ENCODE measurements at regions not wholly inside any gene's neighbourhood (a gene's known extent, or its start where the extent isn't known, plus 50 kb on each side); places are given as distances from the start of the nearest gene placed in this dataset.

GRCh38 chr6:74956559-74957428 is 249.1 kb downstream of the COL12A1 start:
- DNase-seq (ENCODE audit: low read depth in 2 of 2), result peak in 1 of 2 donors; percentile 72

DNA sequence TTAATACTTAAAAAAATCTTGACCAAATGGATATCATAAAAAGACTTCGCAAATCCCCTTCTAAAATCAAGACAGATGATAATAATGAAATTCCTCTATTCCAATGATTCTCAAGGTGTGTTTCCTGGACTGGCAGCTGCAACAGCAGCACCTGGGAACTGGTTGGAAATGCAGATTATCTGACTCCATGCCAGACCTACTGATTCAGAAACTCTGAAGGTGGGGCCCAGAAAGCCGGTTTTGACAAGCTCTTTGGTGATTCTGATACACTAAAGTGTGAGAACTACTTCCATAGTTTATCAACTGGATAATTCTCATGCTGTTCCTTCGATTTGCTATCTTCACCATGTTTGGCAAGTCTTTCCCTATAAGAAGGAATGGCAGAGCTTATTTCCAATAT is 252.1 kb downstream of the COL12A1 start:
- DNase-seq (ENCODE audit: low read depth in 2 of 2), result no peak

DNA sequence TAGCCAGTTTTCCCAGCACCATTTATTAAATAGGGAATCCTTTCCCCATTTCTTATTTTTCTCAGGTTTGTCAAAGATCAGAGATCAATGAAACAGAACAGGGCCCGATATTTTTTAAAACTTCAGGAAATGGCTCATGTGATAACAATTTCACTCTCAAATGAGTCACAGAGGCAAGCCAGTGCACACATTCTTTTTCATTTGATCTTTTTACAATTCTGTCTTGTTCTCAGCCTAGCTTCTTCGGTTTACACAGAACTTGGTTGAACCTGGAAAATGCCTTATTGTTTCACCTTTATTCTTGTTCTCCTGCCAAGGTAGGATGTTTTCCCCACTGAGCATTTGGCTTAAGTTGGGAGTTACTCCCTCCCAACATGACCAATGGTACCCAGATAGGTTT is 258.9 kb downstream of the COL12A1 start:
- DNase-seq (ENCODE audit: low read depth in 2 of 2), result peak; percentile 6 to 39

GRCh38 chr6:74942130-74942529 is 263.7 kb downstream of the COL12A1 start:
- no peak for DNase-seq (ENCODE audit: low read depth in 2 of 2)

GRCh38 chr6:74941424-74941823 is 264.4 kb downstream of the COL12A1 start:
- no peak for DNase-seq (ENCODE audit: low read depth in 2 of 2)

DNA sequence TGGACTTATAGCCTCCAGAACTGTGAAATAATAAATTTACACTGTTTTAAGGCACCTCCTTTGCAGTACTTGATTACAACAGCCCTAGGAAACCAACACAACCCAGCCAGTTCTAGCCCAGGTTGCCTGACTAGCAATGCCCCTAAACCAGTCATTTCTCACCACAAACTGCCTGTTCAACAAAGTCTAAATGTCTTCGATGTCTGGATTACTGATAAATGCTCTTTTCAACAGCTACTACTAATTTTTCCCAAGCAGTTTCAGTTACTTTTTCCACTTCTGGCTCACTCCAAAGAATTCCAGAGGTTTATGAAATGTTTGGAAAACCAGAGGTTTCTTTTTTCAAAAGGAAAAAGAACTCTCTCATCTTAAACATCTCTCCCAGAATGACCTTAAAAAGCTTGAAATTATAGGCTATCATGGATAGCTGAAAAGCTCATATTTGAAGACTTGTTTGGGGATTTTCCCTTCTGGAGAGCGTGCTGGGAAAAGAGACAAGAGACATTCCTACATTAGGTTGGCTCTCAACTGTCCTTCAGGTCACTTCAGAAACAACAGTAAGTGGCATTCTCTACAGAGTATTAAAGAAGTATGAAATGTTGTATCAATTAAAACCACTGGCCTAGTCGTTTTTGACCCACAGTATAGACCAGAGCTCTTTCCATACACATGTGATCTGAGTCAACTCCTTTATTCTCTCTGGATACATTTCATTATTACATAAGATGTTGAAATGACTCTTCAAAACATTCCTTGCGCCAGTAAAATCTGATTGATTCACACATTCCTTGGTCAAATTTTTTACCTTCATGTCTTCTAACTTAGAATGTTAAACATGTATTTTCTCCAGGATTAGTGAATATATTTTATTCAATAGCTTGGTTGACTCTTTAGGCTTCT is 265.9 kb downstream of the COL12A1 start:
- no peak for DNase-seq (ENCODE audit: low read depth in 2 of 2)

GRCh38 chr6:74939151-74939708 is 266.6 kb downstream of the COL12A1 start:
- peak; percentile 28 to 32 for DNase-seq (ENCODE audit: low read depth in 2 of 2)

DNA sequence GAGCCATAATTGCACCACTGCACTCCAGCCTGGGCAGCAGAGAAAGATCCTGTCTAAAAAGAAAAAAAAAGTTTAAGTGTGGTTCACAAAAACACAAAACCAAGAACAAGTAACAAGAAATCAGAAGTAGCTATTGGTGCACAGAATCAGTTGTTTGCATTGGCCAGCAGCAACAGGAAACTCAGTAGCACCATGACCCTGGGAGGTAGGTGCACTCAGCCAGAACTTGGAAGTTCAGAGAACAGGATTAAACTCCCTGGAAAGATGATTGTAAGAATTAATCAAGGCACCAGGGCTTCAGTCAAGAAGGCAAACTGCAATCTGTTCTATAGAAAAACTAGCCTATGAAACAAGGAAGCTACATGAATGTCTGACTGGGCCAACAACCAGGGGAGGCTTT is 267.9 kb downstream of the COL12A1 start:
- DNase-seq (ENCODE audit: low read depth in 2 of 2), result peak in 1 of 2 donors; percentile 4

DNA sequence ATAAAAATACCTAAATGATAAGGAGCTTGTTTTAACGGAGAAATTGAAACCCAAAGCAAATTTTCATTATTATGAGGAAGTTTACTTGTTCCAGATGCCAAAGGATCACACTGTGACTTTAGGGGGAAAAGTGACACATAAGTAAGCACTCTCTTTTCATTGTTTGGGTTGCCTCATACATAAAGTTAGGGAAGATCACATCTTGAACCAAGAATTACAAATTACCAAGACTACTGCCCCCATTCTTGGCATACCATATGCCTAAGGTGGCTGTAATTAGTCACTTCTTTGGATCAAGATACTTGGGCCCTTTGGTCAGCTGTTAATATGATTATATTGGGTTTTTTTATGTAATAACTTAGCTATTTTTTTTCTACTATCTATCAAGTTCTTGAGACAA is 269.0 kb downstream of the COL12A1 start:
- no peak for DNase-seq (ENCODE audit: low read depth in 2 of 2)

- DNase-seq (ENCODE audit: low read depth in 2 of 2), result no peak
These were observed 273.5 kb downstream of the COL12A1 start for GRCh38 chr6:74932232-74932888.

DNA sequence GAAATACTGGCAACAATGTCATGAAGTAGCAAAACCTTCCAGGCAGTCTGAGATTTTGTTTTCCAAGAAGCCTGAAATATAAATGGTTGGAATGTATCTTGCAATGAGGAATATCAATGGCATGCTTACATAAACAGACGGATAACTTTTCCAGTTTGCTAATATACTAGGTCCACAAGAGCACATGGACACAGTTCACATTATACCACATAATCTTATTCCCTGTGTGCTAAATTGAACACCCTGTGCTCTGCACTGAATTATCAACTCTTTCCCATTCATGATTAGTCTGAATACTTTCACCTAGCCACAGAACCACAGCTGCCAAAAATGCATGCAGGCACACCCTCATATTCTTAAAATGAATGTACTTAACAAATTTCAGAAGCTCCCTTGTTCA is 274.3 kb downstream of the COL12A1 start:
- DNase-seq (ENCODE audit: low read depth in 2 of 2), result no peak

DNA sequence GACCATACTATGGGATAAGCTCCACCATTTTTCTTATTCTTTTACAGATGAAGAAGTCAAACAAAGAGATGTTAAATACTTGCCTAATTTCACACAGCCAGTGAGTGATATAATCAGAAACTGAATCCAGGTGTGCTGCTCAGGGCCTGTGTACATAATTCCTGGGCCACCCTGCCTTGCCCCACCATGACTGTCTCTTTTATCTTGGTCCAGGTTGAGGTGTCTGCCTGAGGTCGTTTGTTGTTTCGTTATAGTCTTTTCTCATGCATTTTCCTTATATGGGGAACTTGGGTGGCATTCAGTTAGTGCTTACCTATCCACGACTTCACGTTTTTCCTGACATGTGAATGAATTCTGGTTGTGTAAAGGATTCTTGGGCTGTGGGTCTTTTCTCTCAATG is 277.6 kb downstream of the COL12A1 start:
- DNase-seq (ENCODE audit: low read depth in 2 of 2), result no peak

DNA sequence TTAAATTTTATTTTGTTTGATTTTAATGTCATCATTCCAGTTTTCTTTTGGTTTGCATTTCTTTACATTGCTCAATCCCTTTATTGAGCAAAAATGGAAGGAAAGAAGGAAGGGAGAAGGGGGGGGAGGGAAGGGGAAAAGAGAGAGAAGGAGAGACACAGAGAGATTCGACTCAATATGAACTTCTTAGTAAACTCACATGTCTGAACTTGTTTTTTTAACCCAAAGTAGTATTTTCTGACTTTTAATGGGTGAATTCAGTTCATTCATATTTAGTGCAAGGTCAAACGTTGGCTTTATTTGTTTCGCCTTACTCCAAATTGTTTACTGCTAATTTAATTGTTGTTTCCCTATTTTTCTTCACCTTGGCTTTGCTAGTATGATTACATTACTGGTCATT is 278.6 kb downstream of the COL12A1 start:
- no peak for DNase-seq (ENCODE audit: low read depth in 2 of 2)

DNA sequence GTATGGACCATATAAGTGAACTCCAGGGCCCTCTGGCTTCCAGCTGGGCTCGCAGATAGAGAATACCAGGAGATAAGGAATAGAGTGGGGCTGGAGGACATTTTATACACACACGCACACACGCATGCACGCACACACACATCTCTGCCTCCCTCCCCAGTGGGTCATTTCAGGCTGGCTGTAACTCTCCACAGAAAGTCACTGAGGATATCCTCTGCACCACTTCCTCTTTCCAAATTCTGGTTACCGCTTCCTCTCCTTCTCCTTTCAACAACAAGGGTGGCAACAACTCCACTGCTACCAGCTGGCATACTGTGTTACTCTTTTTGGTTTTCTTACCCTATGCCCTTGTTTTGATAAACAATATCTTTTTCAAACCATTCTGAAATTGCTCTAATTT is 280.2 kb downstream of the COL12A1 start:
- no peak for DNase-seq (ENCODE audit: low read depth in 2 of 2)

GRCh38 chr6:74914888-74915287 is 291.0 kb downstream of the COL12A1 start:
- no peak for DNase-seq (ENCODE audit: low read depth in 2 of 2)

- DNase-seq (ENCODE audit: low read depth in 2 of 2), result no peak
These were observed 293.6 kb downstream of the COL12A1 start for GRCh38 chr6:74912234-74912633.

DNA sequence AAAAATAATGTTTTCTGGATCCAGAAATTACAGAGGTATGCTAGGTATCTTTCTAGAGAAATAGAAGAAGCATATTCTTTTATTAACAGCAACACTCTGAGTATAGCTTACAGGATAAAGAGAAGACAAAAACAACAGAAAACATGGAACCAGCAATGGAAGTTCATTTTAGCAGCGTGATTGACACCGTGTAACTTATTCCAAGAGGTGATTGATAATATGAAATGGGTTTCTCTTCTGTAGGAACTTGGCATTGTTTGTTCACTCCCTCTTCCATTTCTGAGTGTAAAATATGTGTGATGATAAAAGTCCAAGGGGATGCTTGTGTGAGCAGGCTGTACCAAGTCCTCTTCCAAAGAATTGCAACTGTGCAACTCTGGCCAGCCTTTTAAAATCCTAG is 303.0 kb downstream of the COL12A1 start:
- no peak for DNase-seq (ENCODE audit: low read depth in 2 of 2)

- DNase-seq (ENCODE audit: low read depth in 2 of 2), result no peak
These were observed 303.8 kb downstream of the COL12A1 start for GRCh38 chr6:74902089-74902488.

GRCh38 chr6:74901576-74901975 is 304.3 kb downstream of the COL12A1 start:
- no peak for DNase-seq (ENCODE audit: low read depth in 2 of 2)

- peak in 1 of 2 donors; percentile 67 for DNase-seq (ENCODE audit: low read depth in 2 of 2)
These were observed 306.4 kb downstream of the COL12A1 start for GRCh38 chr6:74899416-74899815.

DNA sequence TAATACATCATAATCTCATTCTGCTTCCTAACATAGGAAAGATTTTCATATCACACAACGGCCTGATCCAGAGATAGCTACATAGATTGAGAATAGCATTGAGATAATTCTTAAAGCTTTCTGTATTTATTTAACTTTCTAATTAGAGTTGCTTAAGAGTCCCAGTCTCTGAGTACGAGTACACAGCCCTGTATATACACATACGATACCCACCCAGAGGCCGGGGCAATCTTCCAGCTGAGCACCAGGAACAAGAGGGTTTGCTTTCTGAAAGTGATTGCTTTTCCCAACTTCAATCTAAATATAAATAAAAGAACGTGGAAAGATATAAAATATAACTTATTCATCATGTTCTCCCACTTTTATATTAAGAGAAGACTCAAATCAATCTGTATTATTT is 313.8 kb downstream of the COL12A1 start:
- no peak for DNase-seq (ENCODE audit: low read depth in 2 of 2)
